HG03520 (cell line): ENCODE measurements at regions not wholly inside any gene's neighbourhood (a gene's known extent, or its start where the extent isn't known, plus 50 kb on each side); places are given as distances from the start of the nearest gene placed in this dataset.
"Not testable (repeated sequence)": the region's sequence is repeated elsewhere in the genome, so short reads cannot be mapped to it uniquely, and the experiment has no call there.

Source experiments
- ATAC-seq: cut with Tn5 transposase; IDR thresholded peaks from one replicate; pipeline ENCODE4 v1.9.1; 2021; ENCODE audit warnings: mild to moderate bottlenecking, moderate library complexity; ENCODE audit not compliant: unreplicated experiment

- ATAC-seq: not testable (repeated sequence)
Observed at GRCh38 chr6:75031102-75031501, 174.8 kb downstream of the COL12A1 start.

GRCh38 chr6:75029333-75029732 lies 176.5 kb downstream of the COL12A1 start:
- no peak for ATAC-seq

GRCh38 chr6:75025371-75025770 lies 180.5 kb downstream of the COL12A1 start:
- no peak for ATAC-seq

GRCh38 chr6:75024828-75025227 lies 181.0 kb downstream of the COL12A1 start:
- no peak for ATAC-seq

GRCh38 chr6:75023634-75024033 lies 182.2 kb downstream of the COL12A1 start:
- ATAC-seq: no peak

- no peak for ATAC-seq
Observed at GRCh38 chr6:75020971-75021370, 184.9 kb downstream of the COL12A1 start.

- no peak for ATAC-seq
Observed at GRCh38 chr6:75020376-75020775, 185.5 kb downstream of the COL12A1 start.

- ATAC-seq: no peak
Observed at GRCh38 chr6:75012018-75012417, 193.8 kb downstream of the COL12A1 start.

GRCh38 chr6:75003984-75004383 lies 201.9 kb downstream of the COL12A1 start:
- not testable (repeated sequence) for ATAC-seq

- ATAC-seq: no peak
Observed at GRCh38 chr6:74997646-74998045, 208.2 kb downstream of the COL12A1 start.

- no peak for ATAC-seq
Observed at GRCh38 chr6:74993136-74993535, 212.7 kb downstream of the COL12A1 start.

- no peak for ATAC-seq
Observed at GRCh38 chr6:74991573-74992332, 214.1 kb downstream of the COL12A1 start.

GRCh38 chr6:74979065-74979766 lies 226.6 kb downstream of the COL12A1 start:
- no peak for ATAC-seq

GRCh38 chr6:74976701-74977100 lies 229.2 kb downstream of the COL12A1 start:
- ATAC-seq: no peak

- no peak for ATAC-seq
Observed at GRCh38 chr6:74976026-74976425, 229.8 kb downstream of the COL12A1 start.

GRCh38 chr6:74973591-74973990 lies 232.3 kb downstream of the COL12A1 start:
- no peak for ATAC-seq

GRCh38 chr6:74971633-74972032 lies 234.2 kb downstream of the COL12A1 start:
- no peak for ATAC-seq

- ATAC-seq: no peak
Observed at GRCh38 chr6:74969591-74970267, 236.1 kb downstream of the COL12A1 start.

GRCh38 chr6:74967821-74968220 lies 238.0 kb downstream of the COL12A1 start:
- ATAC-seq: no peak

- no peak for ATAC-seq
Observed at GRCh38 chr6:74966712-74967111, 239.1 kb downstream of the COL12A1 start.

GRCh38 chr6:74964871-74965441 lies 240.9 kb downstream of the COL12A1 start:
- ATAC-seq: no peak
